ENCODE measurements at regions not wholly inside any gene's neighbourhood (a gene's known extent, or its start where the extent isn't known, plus 50 kb on each side); places are given as distances from the start of the nearest gene placed in this dataset.

DNA sequence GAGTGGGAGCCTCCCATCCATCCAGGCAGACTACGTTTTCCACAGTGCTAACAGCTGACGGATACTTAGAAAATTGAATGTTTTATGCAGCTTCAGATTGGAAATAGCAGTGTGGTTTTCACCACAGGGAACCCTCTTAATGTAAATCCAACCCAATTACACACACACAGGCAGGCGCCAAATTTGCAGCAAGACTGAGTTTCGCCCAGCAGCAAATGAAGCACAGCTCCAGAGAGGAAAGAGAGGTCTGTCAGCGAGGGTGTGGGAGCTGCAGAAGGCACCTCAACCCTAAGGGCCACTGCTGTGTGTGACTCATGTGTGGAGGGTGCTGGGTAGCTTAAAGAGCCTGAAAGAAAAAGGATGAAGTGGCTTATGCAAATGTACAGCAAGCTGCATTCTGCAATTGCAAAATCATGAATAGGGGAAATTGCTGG lies 365.7 kb downstream of the MAFB start:
- peaks cover 5% of the 10 kb centered on the region for H3K4me1 ChIP-seq (ENCODE audit: control insufficient read depth, insufficient read depth, low read length)
- H3K9ac ChIP-seq (ENCODE audit: low read depth, low read length) = no peak overlapping the region
- H3K36me3 ChIP-seq (ENCODE audit: control insufficient read depth, insufficient read depth, low read length) = no peaks in the 10 kb centered on the region
- no peaks in the 10 kb centered on the region for H3K9me3 ChIP-seq (ENCODE audit: control insufficient read depth, insufficient read depth, low read length)
- no peaks in the 10 kb centered on the region for H3K27me3 ChIP-seq (ENCODE audit: control insufficient read depth, insufficient read depth, low read length)
- H3K4me3 ChIP-seq (ENCODE audit: low read depth, low read length) = no peak overlapping the region

DNA sequence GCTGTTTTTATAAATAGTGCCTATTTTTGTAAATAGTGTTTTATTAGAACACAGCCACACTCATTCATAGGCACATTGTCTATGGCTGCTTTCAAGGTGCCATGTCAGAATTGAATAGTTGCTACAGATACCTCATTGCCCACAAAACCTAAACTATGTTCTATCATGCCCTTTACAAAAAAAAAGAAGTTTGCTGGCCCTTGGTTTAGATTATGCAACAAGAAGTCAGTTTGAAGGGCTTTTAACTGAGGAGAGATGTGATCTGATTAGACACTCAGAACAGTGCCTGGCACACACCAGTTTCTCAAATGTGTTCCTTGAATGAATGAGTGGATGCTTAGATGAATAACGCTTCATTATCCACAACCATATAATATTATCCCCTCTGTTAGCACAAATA lies 366.1 kb downstream of the MAFB start:
- Histone ChIP-seq H3K9ac (ENCODE audit: low read depth, low read length) (no peak overlapping the region), H3K4me3 (ENCODE audit: low read depth, low read length) (no peak overlapping the region), H3K4me1 (ENCODE audit: control insufficient read depth, insufficient read depth, low read length) (peaks cover 5% of the 10 kb centered on the region), H3K9me3 (ENCODE audit: control insufficient read depth, insufficient read depth, low read length) (no peaks in the 10 kb centered on the region), H3K36me3 (ENCODE audit: control insufficient read depth, insufficient read depth, low read length) (no peaks in the 10 kb centered on the region), H3K27me3 (ENCODE audit: control insufficient read depth, insufficient read depth, low read length) (no peaks in the 10 kb centered on the region)

DNA sequence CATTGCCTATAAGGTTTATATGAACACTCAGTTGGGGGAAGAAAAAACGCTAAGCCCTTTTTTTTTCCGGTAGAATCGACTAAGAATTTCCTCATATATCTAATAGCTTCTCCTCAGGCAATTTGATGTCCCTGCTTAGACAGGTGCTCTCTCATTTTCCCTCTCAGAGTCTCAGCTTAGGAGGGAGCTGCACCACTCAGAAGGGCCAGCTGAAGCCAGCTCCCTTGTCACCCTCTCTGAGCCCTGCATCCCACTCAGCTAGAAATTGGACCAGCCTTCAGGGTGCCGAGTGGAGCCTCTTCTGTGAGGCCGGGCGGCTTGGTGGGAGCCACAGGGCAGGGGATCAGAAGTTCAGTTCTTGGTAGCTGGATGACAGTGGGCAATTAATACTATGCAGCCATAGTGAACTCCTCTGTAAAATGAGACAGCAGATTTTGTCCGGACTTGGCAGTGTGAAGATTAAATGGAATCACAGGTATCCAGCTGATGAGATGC lies 368.5 kb downstream of the MAFB start:
- Histone ChIP-seq H3K9ac (ENCODE audit: low read depth, low read length) (no peak overlapping the region), H3K4me3 (ENCODE audit: low read depth, low read length) (no peak overlapping the region), H3K9me3 (ENCODE audit: control insufficient read depth, insufficient read depth, low read length) (no peaks in the 10 kb centered on the region), H3K27me3 (ENCODE audit: control insufficient read depth, insufficient read depth, low read length) (no peaks in the 10 kb centered on the region), H3K4me1 (ENCODE audit: control insufficient read depth, insufficient read depth, low read length) (peaks cover 9% of the 10 kb centered on the region), H3K36me3 (ENCODE audit: control insufficient read depth, insufficient read depth, low read length) (no peaks in the 10 kb centered on the region)

DNA sequence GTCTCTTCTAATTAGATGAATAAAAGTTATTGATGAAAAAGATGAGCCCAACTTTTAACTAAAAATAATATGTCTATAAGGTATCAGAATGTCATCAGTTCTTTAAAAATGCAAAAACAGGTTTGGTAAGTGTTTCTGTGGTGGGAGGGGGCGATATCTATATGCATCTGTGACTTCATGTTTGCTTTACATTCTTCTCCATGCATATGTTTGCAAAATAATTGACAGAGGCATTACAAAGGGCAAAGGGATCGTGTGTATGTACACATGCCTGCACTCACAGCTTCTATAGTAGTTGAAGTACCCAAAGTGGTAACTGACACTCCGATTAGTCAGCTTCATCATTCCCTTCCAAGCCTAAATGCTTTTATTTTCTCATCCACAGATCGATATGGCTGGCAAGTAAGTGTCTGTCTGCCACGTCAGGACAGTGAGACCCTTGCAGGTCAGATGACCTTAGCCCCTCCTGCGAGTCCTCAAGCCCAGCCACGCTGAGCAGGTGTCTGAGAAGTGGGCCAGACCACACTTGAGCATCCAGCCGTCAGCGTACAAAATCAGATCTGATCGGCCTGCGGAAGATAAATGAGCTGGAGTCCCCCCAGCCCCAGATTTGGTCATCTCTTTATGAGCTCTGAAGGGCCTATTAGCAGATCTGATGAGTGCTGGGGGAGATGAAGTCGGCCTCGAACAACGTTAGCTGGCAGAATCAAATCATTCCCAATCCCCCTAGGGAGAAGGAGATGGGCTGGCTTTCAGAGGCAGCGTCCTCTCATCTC lies 369.1 kb downstream of the MAFB start:
- Histone ChIP-seq H3K9me3 (ENCODE audit: control insufficient read depth, insufficient read depth, low read length) (no peaks in the 10 kb centered on the region), H3K9ac (ENCODE audit: low read depth, low read length) (no peak overlapping the region), H3K27me3 (ENCODE audit: control insufficient read depth, insufficient read depth, low read length) (no peaks in the 10 kb centered on the region), H3K4me1 (ENCODE audit: control insufficient read depth, insufficient read depth, low read length) (peaks cover 9% of the 10 kb centered on the region), H3K36me3 (ENCODE audit: control insufficient read depth, insufficient read depth, low read length) (no peaks in the 10 kb centered on the region), H3K4me3 (ENCODE audit: low read depth, low read length) (no peak overlapping the region)

DNA sequence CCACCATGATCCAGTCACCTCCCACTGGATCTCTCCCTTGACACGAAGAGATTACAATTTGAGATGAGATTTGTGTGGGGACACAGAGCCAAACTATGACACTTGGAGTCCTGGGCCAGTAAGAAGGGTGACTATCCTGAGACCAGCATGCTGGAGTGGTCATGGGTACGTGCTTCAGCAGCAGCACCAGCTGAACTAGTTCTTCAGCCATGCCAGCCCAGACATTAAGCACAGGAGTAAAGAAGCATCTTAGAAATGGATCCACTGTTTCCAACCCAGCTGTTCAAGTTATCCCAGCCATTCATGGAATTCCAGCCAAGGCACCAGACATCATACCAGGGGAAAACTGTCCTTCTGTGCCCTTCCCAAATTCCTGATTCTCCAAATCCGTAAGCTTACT lies 370.0 kb downstream of the MAFB start:
- Histone ChIP-seq H3K4me3 (ENCODE audit: low read depth, low read length) (no peak overlapping the region), H3K4me1 (ENCODE audit: control insufficient read depth, insufficient read depth, low read length) (peaks cover 9% of the 10 kb centered on the region), H3K9me3 (ENCODE audit: control insufficient read depth, insufficient read depth, low read length) (no peaks in the 10 kb centered on the region), H3K9ac (ENCODE audit: low read depth, low read length) (no peak overlapping the region), H3K36me3 (ENCODE audit: control insufficient read depth, insufficient read depth, low read length) (no peaks in the 10 kb centered on the region), H3K27me3 (ENCODE audit: control insufficient read depth, insufficient read depth, low read length) (no peaks in the 10 kb centered on the region)

DNA sequence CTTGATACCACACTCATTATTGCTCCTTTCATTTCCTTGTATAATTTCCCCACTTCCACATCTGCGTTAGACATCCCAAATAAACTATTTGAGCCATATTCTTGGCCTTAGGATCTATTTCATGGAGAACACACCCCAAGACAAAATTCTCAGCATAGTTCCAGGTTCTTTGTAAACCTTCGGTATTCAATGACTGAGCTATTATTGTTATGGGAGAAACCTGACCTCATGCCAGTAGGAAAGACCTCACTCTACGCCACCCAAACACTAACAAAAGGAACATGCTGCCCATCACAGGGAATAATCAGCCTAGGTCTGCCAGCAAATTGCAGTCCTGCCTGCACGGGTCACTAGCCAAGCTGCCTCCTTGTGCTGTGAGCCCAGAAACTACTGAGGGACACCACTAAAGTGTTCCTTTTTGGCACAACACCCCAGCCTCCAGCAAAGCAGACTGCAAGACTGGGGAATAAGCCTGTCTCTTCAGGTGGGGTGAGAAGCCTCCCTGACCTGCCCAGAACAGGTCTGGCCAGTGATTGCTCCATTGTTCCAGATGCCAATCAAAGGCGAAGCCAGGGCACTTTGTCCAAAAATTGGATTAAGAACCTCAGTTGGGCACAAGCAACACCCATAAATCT lies 371.8 kb downstream of the MAFB start:
- Histone ChIP-seq H3K4me1 (ENCODE audit: control insufficient read depth, insufficient read depth, low read length) (peaks cover 5% of the 10 kb centered on the region), H3K36me3 (ENCODE audit: control insufficient read depth, insufficient read depth, low read length) (no peaks in the 10 kb centered on the region), H3K4me3 (ENCODE audit: low read depth, low read length) (no peak overlapping the region), H3K27me3 (ENCODE audit: control insufficient read depth, insufficient read depth, low read length) (no peaks in the 10 kb centered on the region), H3K9me3 (ENCODE audit: control insufficient read depth, insufficient read depth, low read length) (no peaks in the 10 kb centered on the region), H3K9ac (ENCODE audit: low read depth, low read length) (no peak overlapping the region)

DNA sequence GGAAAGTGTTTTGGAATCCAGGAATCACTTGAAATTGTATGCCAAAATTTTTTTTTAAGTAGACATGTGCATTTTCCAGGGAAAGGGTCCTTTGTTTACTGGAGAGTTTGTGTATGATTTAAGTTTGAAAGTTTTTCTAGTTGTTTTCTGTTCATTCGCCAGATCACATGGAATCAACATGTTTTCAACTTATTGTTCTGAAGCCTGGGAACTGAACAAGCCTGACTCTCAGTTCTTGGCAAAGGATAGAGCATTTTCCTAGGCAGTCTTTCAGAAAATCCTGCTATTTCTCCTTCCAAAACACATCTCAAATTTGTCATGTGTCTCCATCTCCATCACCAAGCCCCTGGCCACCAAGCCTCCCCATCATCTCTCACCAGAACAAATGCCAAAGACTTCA lies 374.8 kb downstream of the MAFB start:
- H3K9me3 ChIP-seq (ENCODE audit: control insufficient read depth, insufficient read depth, low read length) = no peaks in the 10 kb centered on the region
- peaks cover 5% of the 10 kb centered on the region for H3K4me1 ChIP-seq (ENCODE audit: control insufficient read depth, insufficient read depth, low read length)
- H3K9ac ChIP-seq (ENCODE audit: low read depth, low read length) = no peak overlapping the region
- no peaks in the 10 kb centered on the region for H3K36me3 ChIP-seq (ENCODE audit: control insufficient read depth, insufficient read depth, low read length)
- no peak overlapping the region for H3K4me3 ChIP-seq (ENCODE audit: low read depth, low read length)
- no peaks in the 10 kb centered on the region for H3K27me3 ChIP-seq (ENCODE audit: control insufficient read depth, insufficient read depth, low read length)

DNA sequence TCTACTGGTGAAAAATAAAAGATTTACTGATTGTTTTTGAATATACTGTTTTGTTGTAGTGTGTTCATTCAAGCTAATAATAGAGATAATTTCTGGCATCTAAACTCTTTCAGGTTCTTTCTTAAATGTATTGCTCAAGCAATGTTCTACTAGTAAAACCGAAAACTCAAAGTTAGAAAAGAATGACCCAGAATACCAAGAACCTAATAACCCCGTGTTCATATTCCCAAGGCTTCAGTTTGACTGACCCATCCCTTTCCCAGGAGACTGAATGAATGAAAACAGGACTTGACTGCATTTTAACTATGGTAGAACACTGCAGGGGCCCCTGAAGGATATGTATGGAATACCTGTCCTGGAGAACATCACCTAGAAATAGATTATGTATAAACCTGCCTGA lies 375.3 kb downstream of the MAFB start:
- no peaks in the 10 kb centered on the region for H3K9me3 ChIP-seq (ENCODE audit: control insufficient read depth, insufficient read depth, low read length)
- peaks cover 5% of the 10 kb centered on the region for H3K4me1 ChIP-seq (ENCODE audit: control insufficient read depth, insufficient read depth, low read length)
- no peaks in the 10 kb centered on the region for H3K27me3 ChIP-seq (ENCODE audit: control insufficient read depth, insufficient read depth, low read length)
- no peaks in the 10 kb centered on the region for H3K36me3 ChIP-seq (ENCODE audit: control insufficient read depth, insufficient read depth, low read length)
- H3K9ac ChIP-seq (ENCODE audit: low read depth, low read length) = no peak overlapping the region
- no peak overlapping the region for H3K4me3 ChIP-seq (ENCODE audit: low read depth, low read length)

DNA sequence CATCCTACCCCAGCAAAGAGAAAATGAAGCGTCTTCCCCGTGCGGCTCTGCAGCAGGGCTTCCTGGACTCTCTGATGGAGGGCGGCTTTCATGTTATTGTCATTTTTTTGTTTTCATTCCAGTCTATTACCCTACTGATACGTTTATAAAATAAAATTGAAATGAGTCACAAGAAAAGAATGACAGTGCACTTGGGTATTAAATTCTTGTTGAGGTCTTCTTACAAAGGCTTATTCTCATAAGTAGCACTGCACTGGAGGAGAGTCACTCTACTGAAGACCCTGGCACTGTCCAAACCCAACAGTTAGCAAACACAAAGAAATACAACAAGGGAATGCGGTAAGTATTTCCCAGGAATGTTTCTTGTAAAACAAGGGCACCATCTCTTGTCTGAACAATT lies 379.3 kb downstream of the MAFB start:
- no peaks in the 10 kb centered on the region for H3K27me3 ChIP-seq (ENCODE audit: control insufficient read depth, insufficient read depth, low read length)
- H3K4me1 ChIP-seq (ENCODE audit: control insufficient read depth, insufficient read depth, low read length) = no peaks in the 10 kb centered on the region
- no peak overlapping the region for H3K9ac ChIP-seq (ENCODE audit: low read depth, low read length)
- no peak overlapping the region for H3K4me3 ChIP-seq (ENCODE audit: low read depth, low read length)
- H3K36me3 ChIP-seq (ENCODE audit: control insufficient read depth, insufficient read depth, low read length) = no peaks in the 10 kb centered on the region
- no peaks in the 10 kb centered on the region for H3K9me3 ChIP-seq (ENCODE audit: control insufficient read depth, insufficient read depth, low read length)

DNA sequence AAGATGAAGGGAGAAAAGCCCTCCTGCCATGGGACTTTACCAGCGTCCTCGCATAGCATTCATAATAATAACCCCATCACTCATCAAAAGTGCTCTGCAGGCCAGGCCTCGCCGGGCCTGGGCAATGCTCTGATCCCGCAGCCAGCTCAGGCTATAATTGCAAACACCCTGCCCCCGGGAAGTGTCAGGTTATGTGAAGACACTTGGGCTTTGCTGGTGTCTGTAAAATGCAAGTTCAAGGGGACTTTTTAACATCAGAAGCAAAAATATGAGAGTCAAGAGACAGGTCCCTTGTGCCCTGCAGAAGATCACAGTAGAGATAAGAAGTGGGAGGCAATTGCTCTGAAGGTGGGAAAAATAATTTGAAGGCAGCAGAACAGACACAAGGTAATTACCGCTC lies 381.0 kb downstream of the MAFB start:
- no peaks in the 10 kb centered on the region for H3K27me3 ChIP-seq (ENCODE audit: control insufficient read depth, insufficient read depth, low read length)
- H3K4me1 ChIP-seq (ENCODE audit: control insufficient read depth, insufficient read depth, low read length) = no peaks in the 10 kb centered on the region
- H3K36me3 ChIP-seq (ENCODE audit: control insufficient read depth, insufficient read depth, low read length) = no peaks in the 10 kb centered on the region
- H3K4me3 ChIP-seq (ENCODE audit: low read depth, low read length) = no peak overlapping the region
- no peak overlapping the region for H3K9ac ChIP-seq (ENCODE audit: low read depth, low read length)
- no peaks in the 10 kb centered on the region for H3K9me3 ChIP-seq (ENCODE audit: control insufficient read depth, insufficient read depth, low read length)

DNA sequence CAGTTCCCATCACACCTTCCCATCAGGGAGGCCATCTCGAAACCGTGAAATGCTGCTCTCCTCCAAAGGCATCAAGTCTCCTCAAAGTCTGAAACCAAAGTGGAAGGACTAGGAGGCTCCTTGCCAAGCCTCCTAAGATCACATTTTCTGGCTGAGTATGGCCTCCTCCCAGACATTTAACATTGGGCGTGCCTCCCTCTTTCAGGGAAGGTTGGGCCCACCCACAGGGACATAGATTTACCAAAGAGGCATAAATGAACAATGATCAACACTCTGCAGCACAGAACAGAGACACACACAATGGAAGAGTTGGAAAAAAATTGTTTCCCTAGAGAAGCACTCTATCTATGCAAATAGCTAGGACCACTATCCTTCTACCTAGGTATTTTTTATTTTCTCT lies 381.8 kb downstream of the MAFB start:
- Histone ChIP-seq H3K9me3 (ENCODE audit: control insufficient read depth, insufficient read depth, low read length) (no peaks in the 10 kb centered on the region), H3K27me3 (ENCODE audit: control insufficient read depth, insufficient read depth, low read length) (no peaks in the 10 kb centered on the region), H3K9ac (ENCODE audit: low read depth, low read length) (no peak overlapping the region), H3K4me1 (ENCODE audit: control insufficient read depth, insufficient read depth, low read length) (no peaks in the 10 kb centered on the region), H3K36me3 (ENCODE audit: control insufficient read depth, insufficient read depth, low read length) (no peaks in the 10 kb centered on the region), H3K4me3 (ENCODE audit: low read depth, low read length) (no peak overlapping the region)

DNA sequence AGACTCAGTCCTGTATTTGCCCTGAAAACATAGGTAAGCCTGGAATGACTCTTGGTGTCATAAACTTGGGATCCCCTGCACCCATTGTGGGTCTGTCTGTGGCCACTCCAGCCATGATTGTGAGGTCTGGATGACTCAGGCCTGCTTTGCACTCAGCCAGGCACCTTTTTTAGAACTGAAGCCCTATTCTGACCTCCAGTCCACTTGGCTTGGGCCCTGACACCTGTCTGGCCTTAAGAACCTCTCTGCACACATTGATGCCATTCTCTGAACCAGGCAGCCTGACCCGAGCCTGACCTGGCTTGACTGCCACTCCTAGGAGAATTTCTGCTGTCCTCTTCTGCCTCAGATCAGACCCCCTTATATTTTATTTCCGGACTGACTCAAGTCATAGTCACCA lies 383.7 kb downstream of the MAFB start:
- Histone ChIP-seq H3K4me3 (ENCODE audit: low read depth, low read length) (no peak overlapping the region), H3K27me3 (ENCODE audit: control insufficient read depth, insufficient read depth, low read length) (no peaks in the 10 kb centered on the region), H3K36me3 (ENCODE audit: control insufficient read depth, insufficient read depth, low read length) (no peaks in the 10 kb centered on the region), H3K9ac (ENCODE audit: low read depth, low read length) (no peak overlapping the region), H3K9me3 (ENCODE audit: control insufficient read depth, insufficient read depth, low read length) (no peaks in the 10 kb centered on the region), H3K4me1 (ENCODE audit: control insufficient read depth, insufficient read depth, low read length) (no peaks in the 10 kb centered on the region)
